ENCODE measurements at regions not wholly inside any gene's neighbourhood (a gene's known extent, or its start where the extent isn't known, plus 50 kb on each side); places are given as distances from the start of the nearest gene placed in this dataset.

GRCh38 chr3:88462230-88462629, 312.5 kb downstream of the C3orf38 start:
- Histone ChIP-seq H3K36me3 (ENCODE audit: insufficient read depth) (no peaks in the 10 kb centered on the region), H3K4me3 (IDR thresholded peaks at IDR 0.05; ENCODE audit: insufficient read depth, low read depth, low read length) (no peak overlapping the region), H3K79me2 (ENCODE audit: insufficient read depth, low read depth) (no peaks in the 10 kb centered on the region), H3K27me3 (ENCODE audit: insufficient read depth, low read depth) (no peaks in the 10 kb centered on the region), H3K9ac (no peak overlapping the region), H3K4me1 (ENCODE audit: low read depth, poor library complexity, severe bottlenecking) (no peaks in the 10 kb centered on the region), H2AFZ (ENCODE audit: low read depth) (no peak overlapping the region), H3K4me2 (no peak overlapping the region), H3K27ac (no peak overlapping the region), H4K20me1 (ENCODE audit: insufficient read depth) (no peaks in the 10 kb centered on the region)
- TF ChIP-seq, protein P1, sequence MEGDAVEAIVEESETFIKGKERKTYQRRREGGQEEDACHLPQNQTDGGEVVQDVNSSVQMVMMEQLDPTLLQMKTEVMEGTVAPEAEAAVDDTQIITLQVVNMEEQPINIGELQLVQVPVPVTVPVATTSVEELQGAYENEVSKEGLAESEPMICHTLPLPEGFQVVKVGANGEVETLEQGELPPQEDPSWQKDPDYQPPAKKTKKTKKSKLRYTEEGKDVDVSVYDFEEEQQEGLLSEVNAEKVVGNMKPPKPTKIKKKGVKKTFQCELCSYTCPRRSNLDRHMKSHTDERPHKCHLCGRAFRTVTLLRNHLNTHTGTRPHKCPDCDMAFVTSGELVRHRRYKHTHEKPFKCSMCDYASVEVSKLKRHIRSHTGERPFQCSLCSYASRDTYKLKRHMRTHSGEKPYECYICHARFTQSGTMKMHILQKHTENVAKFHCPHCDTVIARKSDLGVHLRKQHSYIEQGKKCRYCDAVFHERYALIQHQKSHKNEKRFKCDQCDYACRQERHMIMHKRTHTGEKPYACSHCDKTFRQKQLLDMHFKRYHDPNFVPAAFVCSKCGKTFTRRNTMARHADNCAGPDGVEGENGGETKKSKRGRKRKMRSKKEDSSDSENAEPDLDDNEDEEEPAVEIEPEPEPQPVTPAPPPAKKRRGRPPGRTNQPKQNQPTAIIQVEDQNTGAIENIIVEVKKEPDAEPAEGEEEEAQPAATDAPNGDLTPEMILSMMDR (conservative IDR thresholded peaks at IDR 0.05; ENCODE audit: low read depth, low read length): no peak

DNA sequence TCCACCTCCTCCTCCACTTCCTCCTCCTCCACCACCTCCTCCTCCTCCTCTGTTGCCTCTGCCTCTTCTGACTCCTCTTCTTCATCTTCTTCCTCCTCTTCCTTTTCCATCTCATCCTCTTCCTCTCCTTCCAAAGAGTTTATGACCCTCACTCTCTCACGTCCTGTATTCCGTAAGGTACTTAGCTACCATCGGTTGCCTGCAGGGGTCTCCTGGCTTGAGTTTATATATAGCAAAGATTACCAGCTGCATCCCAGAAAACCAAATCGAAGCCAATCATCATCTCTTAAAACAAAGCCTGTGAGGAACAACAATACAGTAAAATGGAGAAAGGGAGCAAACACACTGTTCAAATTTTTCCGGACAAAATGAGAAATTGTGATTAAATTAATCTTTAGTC, 317.4 kb downstream of the C3orf38 start:
- no peak overlapping the region for H3K9ac ChIP-seq
- H3K4me3 ChIP-seq (IDR thresholded peaks at IDR 0.05; ENCODE audit: insufficient read depth, low read depth, low read length): no peak overlapping the region
- H3K27ac ChIP-seq: no peak overlapping the region
- H3K79me2 ChIP-seq (ENCODE audit: insufficient read depth, low read depth): no peaks in the 10 kb centered on the region
- no peak overlapping the region for H2AFZ ChIP-seq (ENCODE audit: low read depth)
- no peaks in the 10 kb centered on the region for H3K4me1 ChIP-seq (ENCODE audit: low read depth, poor library complexity, severe bottlenecking)
- no peaks in the 10 kb centered on the region for H3K27me3 ChIP-seq (ENCODE audit: insufficient read depth, low read depth)
- no peaks in the 10 kb centered on the region for H4K20me1 ChIP-seq (ENCODE audit: insufficient read depth)
- no peaks in the 10 kb centered on the region for H3K36me3 ChIP-seq (ENCODE audit: insufficient read depth)
- no peak overlapping the region for H3K4me2 ChIP-seq
- TF ChIP-seq, protein P1 (conservative IDR thresholded peaks at IDR 0.05; ENCODE audit: low read depth, low read length): no peak

DNA sequence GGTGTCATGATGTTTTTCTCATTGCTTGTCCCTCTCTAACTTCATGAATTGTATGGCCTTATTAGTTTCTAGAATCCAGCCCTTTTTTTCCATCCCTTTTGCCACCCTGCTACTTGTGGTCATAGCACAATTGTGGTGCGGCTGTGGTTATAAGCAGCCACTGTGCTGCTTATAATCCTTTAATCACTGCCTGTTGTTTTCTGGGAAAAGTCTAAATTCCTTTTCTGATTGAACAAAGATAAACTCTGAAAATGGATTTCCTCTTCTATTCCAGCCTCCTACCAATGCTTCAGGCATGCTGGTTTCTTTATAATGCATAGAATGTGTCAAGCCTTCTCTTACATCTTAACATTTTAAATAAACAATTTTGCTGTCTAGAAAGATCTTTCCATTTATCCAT, 319.5 kb downstream of the C3orf38 start:
- Histone ChIP-seq H3K4me1 (ENCODE audit: low read depth, poor library complexity, severe bottlenecking) (no peaks in the 10 kb centered on the region), H2AFZ (ENCODE audit: low read depth) (no peak overlapping the region), H3K4me3 (IDR thresholded peaks at IDR 0.05; ENCODE audit: insufficient read depth, low read depth, low read length) (no peak overlapping the region), H3K27me3 (ENCODE audit: insufficient read depth, low read depth) (no peaks in the 10 kb centered on the region), H4K20me1 (ENCODE audit: insufficient read depth) (no peaks in the 10 kb centered on the region), H3K9ac (no peak overlapping the region), H3K4me2 (no peak overlapping the region), H3K79me2 (ENCODE audit: insufficient read depth, low read depth) (no peaks in the 10 kb centered on the region), H3K36me3 (ENCODE audit: insufficient read depth) (no peaks in the 10 kb centered on the region), H3K27ac (no peak overlapping the region)
- TF ChIP-seq, protein P1 (conservative IDR thresholded peaks at IDR 0.05; ENCODE audit: low read depth, low read length): no peak

DNA sequence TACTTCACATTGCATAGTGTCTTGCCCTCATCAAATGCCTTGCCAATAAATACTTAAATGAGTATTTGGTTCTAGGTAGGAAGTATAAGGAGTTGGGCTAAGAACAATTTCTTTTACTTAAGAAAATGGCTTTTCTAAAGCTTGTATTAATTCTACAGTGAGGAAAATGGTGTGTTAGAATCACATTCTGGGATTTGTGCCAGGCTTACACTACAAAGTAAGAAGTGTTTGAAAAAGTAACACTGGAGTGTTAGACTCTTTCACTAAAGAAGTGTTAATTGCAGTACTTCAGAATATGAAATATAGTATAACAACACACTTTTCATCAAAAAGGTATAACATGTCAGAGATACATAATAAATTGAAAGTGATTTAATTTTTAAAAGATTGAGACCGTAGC, 328.7 kb downstream of the C3orf38 start:
- no peaks in the 10 kb centered on the region for H3K79me2 ChIP-seq (ENCODE audit: insufficient read depth, low read depth)
- H4K20me1 ChIP-seq (ENCODE audit: insufficient read depth): no peaks in the 10 kb centered on the region
- H3K9ac ChIP-seq: no peak overlapping the region
- no peak overlapping the region for H3K4me2 ChIP-seq
- H3K4me3 ChIP-seq (IDR thresholded peaks at IDR 0.05; ENCODE audit: insufficient read depth, low read depth, low read length): no peak overlapping the region
- H3K27me3 ChIP-seq (ENCODE audit: insufficient read depth, low read depth): no peaks in the 10 kb centered on the region
- TF ChIP-seq, protein P1 (conservative IDR thresholded peaks at IDR 0.05; ENCODE audit: low read depth, low read length): no peak
- H3K27ac ChIP-seq: no peak overlapping the region
- H3K36me3 ChIP-seq (ENCODE audit: insufficient read depth): no peaks in the 10 kb centered on the region
- no peaks in the 10 kb centered on the region for H3K4me1 ChIP-seq (ENCODE audit: low read depth, poor library complexity, severe bottlenecking)
- no peak overlapping the region for H2AFZ ChIP-seq (ENCODE audit: low read depth)

Measured in KMS-11 (cell line).